ENCODE measurements at regions not wholly inside any gene's neighbourhood (a gene's known extent, or its start where the extent isn't known, plus 50 kb on each side); places are given as distances from the start of the nearest gene placed in this dataset.

- no peak for TF ChIP-seq POLR2A (IDR thresholded peaks at IDR 0.05)
- TF ChIP-seq CTCF (IDR thresholded peaks at IDR 0.05) = no peak
Observed at GRCh38 chr6:90456001-90456400, 130.9 kb downstream of the MAP3K7 start.
